K562 (cell line): ENCODE measurements at regions not wholly inside any gene's neighbourhood (a gene's known extent, or its start where the extent isn't known, plus 50 kb on each side); places are given as distances from the start of the nearest gene placed in this dataset.

Source experiments
- ATAC-seq: fragments of 200-7000 bp; cut with Tn5 transposase; 3 replicates; pipeline ENCODE4 v1.9.1; 2020; ENCODE audit warnings: moderate library complexity
- BruUV-seq: library from RNA; stranded (reverse); fragments of 400-500 nt; replicated peaks from 2 replicates; lab custom pipeline; 2021; lab: Mats Ljungman, UMichigan
- CTCF ChIA-PET: fragments of 300-600 bp; formaldehyde crosslinking; extraction: SDS; loops from one replicate; lab custom pipeline; 2021; ENCODE audit warnings: low intra/inter-chr PET ratio; lab: Yijun Ruan, JAX
- POLR2A ChIA-PET: fragments of 300-600, 350-650 bp; sonication (Branson Sonifier 250); formaldehyde crosslinking; extraction: SDS; loops from one replicate; lab custom pipeline; 2021; ENCODE audit warnings: antibody characterized with exemption, inconsistent platforms; lab: Yijun Ruan, JAX
- DNase-seq, 4 experiments: peaks; one replicate each; pipeline versions ENCODE4 v3.0.0 to v3.0.0-alpha.2; 2011 to 2018; ENCODE audit warnings: low spot score in 3 of 4, mixed read lengths in 3 of 4; ENCODE audit errors: extremely low read depth in 1 of 4
- FAIRE-seq: peaks from 2 replicates; lab custom pipeline; 2011; peaks lifted over from hg19 to GRCh38; lab: Jason Lieb, UNC
- H2AFZ ChIP-seq: 2 replicates; pipeline ENCODE4 v1.6.0; 2011; ENCODE audit warnings: low read depth, low read length, control low read depth, inconsistent platforms
- H3K27ac ChIP-seq: fragments of 200-600 bp; 3 replicates; pipeline ENCODE4 v1.8.0; 2011; ENCODE audit warnings: low read depth, mild to moderate bottlenecking, control low read depth, inconsistent platforms, low read length, moderate library complexity, mixed read lengths; ENCODE audit errors: extremely low read depth
- H3K27me3 ChIP-seq, 2 experiments: fragments of 300-600 bp in 1 of 2; 2 replicates in 1 of 2; 3 replicates in 1 of 2; pipeline versions ENCODE4 v1.6.0 to v1.8.0; 2011; ENCODE audit warnings: inconsistent platforms in 2 of 2, low read length in 2 of 2, mild to moderate bottlenecking in 1 of 2, mixed read lengths in 1 of 2, moderate library complexity in 1 of 2; ENCODE audit not compliant: control insufficient read depth in 2 of 2, insufficient read depth in 2 of 2
- H3K36me3 ChIP-seq: fragments of 300-600 bp; 3 replicates; pipeline ENCODE4 v1.8.0; 2011; ENCODE audit warnings: mild to moderate bottlenecking, low read length, inconsistent platforms; ENCODE audit not compliant: control insufficient read depth, insufficient read depth
- H3K4me1 ChIP-seq, 2 experiments: fragments of 200-600 bp in 1 of 2; replicated peaks in 1 of 2; 2 replicates in 1 of 2; 3 replicates in 1 of 2; pipeline versions ENCODE4 v1.5.1 to v1.8.0; 2011; ENCODE audit warnings: inconsistent platforms in 2 of 2, low read length in 2 of 2, mild to moderate bottlenecking in 1 of 2, mixed read lengths in 1 of 2, moderate library complexity in 1 of 2; ENCODE audit not compliant: control insufficient read depth in 2 of 2, insufficient read depth in 2 of 2
- H3K4me2 ChIP-seq: 2 replicates; pipeline ENCODE4 v1.6.1; 2011; ENCODE audit warnings: low read length, control low read depth, inconsistent platforms, mixed read lengths; ENCODE audit not compliant: insufficient read depth
- H3K4me3 ChIP-seq: fragments of 200-600 bp; sonication (generic), shearing (Covaris generic); 2 replicates; pipeline ENCODE4 v1.5.1; 2016; ENCODE audit warnings: control low read depth, inconsistent platforms
- H3K79me2 ChIP-seq: fragments of 200-600 bp; 3 replicates; pipeline ENCODE4 v1.8.0; 2011; ENCODE audit warnings: low read length, inconsistent platforms; ENCODE audit not compliant: control insufficient read depth, insufficient read depth
- H3K9ac ChIP-seq, 2 experiments: 2 replicates each; pipeline versions ENCODE4 v1.6.0 to v1.6.1; 2011; ENCODE audit warnings: low read depth in 2 of 2, low read length in 2 of 2, control low read depth in 1 of 2, inconsistent platforms in 1 of 2, mild to moderate bottlenecking in 1 of 2, mixed read lengths in 1 of 2; ENCODE audit not compliant: insufficient read depth in 1 of 2
- H3K9me1 ChIP-seq: one replicate; pipeline ENCODE4 v1.6.0; 2011; ENCODE audit warnings: inconsistent platforms, mild to moderate bottlenecking, low read length, moderate library complexity; ENCODE audit not compliant: control insufficient read depth, insufficient read depth
- H3K9me3 ChIP-seq: replicated peaks from 2 replicates; pipeline ENCODE4 v1.5.1; 2011; ENCODE audit warnings: low read depth, low read length, inconsistent platforms; ENCODE audit not compliant: control insufficient read depth, insufficient read depth
- H4K20me1 ChIP-seq: replicated peaks from 2 replicates; pipeline ENCODE4 v1.6.1; 2011; ENCODE audit warnings: low read length, inconsistent platforms, mixed read lengths; ENCODE audit not compliant: control insufficient read depth, insufficient read depth
- ATF7 ChIP-seq: fragments of 450-650 bp; IDR thresholded peaks from 2 replicates; pipeline ENCODE4 v1.7.1; 2014; ENCODE audit warnings: mild to moderate bottlenecking, moderate library complexity
- MEIS2 ChIP-seq: fragments of 450-650 bp; IDR thresholded peaks from 2 replicates; pipeline ENCODE4 v1.6.1; 2014; ENCODE audit warnings: mild to moderate bottlenecking; ENCODE audit not compliant: partially characterized antibody
- NONO ChIP-seq, 2 experiments: fragments of 200-400 bp in 1 of 2; fragments of 450-650 bp in 1 of 2; formaldehyde crosslinking in 1 of 2; IDR thresholded peaks; 2 replicates each; pipeline ENCODE4 v1.6.1; 2017; ENCODE audit warnings: low read depth in 2 of 2, mild to moderate bottlenecking in 2 of 2, moderate library complexity in 2 of 2, low read length in 1 of 2
- ZKSCAN8 ChIP-seq: fragments of 200-800 bp; sonication (Bioruptor generic); IDR thresholded peaks from 2 replicates; pipeline ENCODE4 v1.6.1; 2016; ENCODE audit warnings: missing genetic modification characterization, missing compliant biosample characterization
- ZNF263 ChIP-seq: sonication (generic); formaldehyde crosslinking; IDR thresholded peaks from 2 replicates; pipeline ENCODE4 v1.8.0; 2022; ENCODE audit warnings: mild to moderate bottlenecking, missing genetic modification reagents, borderline replicate concordance
- ZNF347 ChIP-seq: fragments of 450-650 bp; formaldehyde crosslinking; IDR thresholded peaks from 2 replicates; pipeline ENCODE4 v1.4.0; 2020; ENCODE audit warnings: low read depth, mild to moderate bottlenecking, moderate library complexity
- WGBS: fragments of 100-300 bp; shearing (Covaris generic); methylation state at CpG from one replicate; pipeline ENCODE4 v1.1.6; 2016; ENCODE audit warnings: low coverage, mixed read lengths; ENCODE audit not compliant: insufficient coverage; ENCODE audit errors: missing lambda C conversion rate; 5-methylcytosine and 5-hydroxymethylcytosine counted together
- in situ Hi-C: fragments of 300-500 bp; cut with MboI; formaldehyde crosslinking; loops from 4 replicates; pipeline ENCODE4 v1.15.0; 2018; ENCODE audit warnings: inconsistent platforms, mixed read lengths
- intact Hi-C: fragments of 100-400 bp; cut with micrococcal nuclease; formaldehyde crosslinking; loops from 2 replicates; pipeline ENCODE4 v1.14.2; 2022
- TF ChIP-seq, protein P1 (sequence below), 3 experiments: IDR thresholded peaks in 2 of 3; conservative IDR thresholded peaks in 1 of 3; 2 replicates each; pipeline ENCODE4 v1.5.1; 2011 to 2012; ENCODE audit warnings: low read length in 3 of 3, mild to moderate bottlenecking in 3 of 3, control low read depth in 2 of 3, improper control_type of control experiment in 1 of 3, inconsistent platforms in 1 of 3, low read depth in 1 of 3, mixed read lengths in 1 of 3, moderate library complexity in 1 of 3; ENCODE audit not compliant: insufficient read depth in 2 of 3
- TF ChIP-seq, protein P2 (sequence below): fragments of 450-650 bp; IDR thresholded peaks from 2 replicates; pipeline ENCODE4 v1.6.1; 2018; ENCODE audit not compliant: partially characterized antibody
- TF ChIP-seq, protein P3 (sequence below): fragments of 250-450 bp; sonication (Bioruptor Pico); IDR thresholded peaks from 2 replicates; pipeline ENCODE4 v1.5.0; 2021

- Histone ChIP-seq H3K9ac (peak overlapping the region in 1 of 2 experiments; percentile 59; a peak in 1 of 4 replicates), H3K27ac (0 out of 3 replicates have a peak overlapping the region, but pooled peaks have one; percentile 20), H3K36me3 (no peaks in the 10 kb centered on the region), H4K20me1 (no peaks in the 10 kb centered on the region), H3K9me1 (no peaks in the 10 kb centered on the region), H3K4me3 (no peak overlapping the region), H3K79me2 (no peaks in the 10 kb centered on the region), H3K4me1 (peaks cover 51 to 68% of the 10 kb centered on the region in 2 experiments), H3K27me3 (no peaks in the 10 kb centered on the region)
- BruUV-seq, result no TSS peak
- WGBS, result 68% methylated on average over 3 of the region's 3 CpGs
- POLR2A ChIA-PET, result interaction anchor here (0.7 to 1.2 kb wide), 6 partner anchors 9 to 555 kb away, joined by 3 to 5 read pairs (median 3); no protein-coding TSS in a partner anchor
- ATAC-seq (no peak), FAIRE-seq (no peak)
- CTCF ChIA-PET, result no interaction called here
- intact Hi-C loops, result no loop called here
- TF ChIP-seq NONO (IDR thresholded peaks at IDR 0.05; ENCODE audit: low read depth in 2 of 2, low read length in 1 of 2), result peak in 1 of 2 experiments; percentile 48; a peak in 1 of 4 replicates
- peak; percentile 60; the same call in 1 of the 2 replicates for TF ChIP-seq ATF7
- TF ChIP-seq ZNF263 (CRISPR knock-in tag), result no peak
- TF ChIP-seq, protein P1, sequence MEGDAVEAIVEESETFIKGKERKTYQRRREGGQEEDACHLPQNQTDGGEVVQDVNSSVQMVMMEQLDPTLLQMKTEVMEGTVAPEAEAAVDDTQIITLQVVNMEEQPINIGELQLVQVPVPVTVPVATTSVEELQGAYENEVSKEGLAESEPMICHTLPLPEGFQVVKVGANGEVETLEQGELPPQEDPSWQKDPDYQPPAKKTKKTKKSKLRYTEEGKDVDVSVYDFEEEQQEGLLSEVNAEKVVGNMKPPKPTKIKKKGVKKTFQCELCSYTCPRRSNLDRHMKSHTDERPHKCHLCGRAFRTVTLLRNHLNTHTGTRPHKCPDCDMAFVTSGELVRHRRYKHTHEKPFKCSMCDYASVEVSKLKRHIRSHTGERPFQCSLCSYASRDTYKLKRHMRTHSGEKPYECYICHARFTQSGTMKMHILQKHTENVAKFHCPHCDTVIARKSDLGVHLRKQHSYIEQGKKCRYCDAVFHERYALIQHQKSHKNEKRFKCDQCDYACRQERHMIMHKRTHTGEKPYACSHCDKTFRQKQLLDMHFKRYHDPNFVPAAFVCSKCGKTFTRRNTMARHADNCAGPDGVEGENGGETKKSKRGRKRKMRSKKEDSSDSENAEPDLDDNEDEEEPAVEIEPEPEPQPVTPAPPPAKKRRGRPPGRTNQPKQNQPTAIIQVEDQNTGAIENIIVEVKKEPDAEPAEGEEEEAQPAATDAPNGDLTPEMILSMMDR (IDR thresholded peaks at IDR 0.05 in 2 of 3, conservative IDR thresholded peaks at IDR 0.05 in 1 of 3; ENCODE audit: insufficient read depth in 2 of 3, low read depth in 1 of 3, low read length in 3 of 3), result 0 out of 6 replicates have a peak, but pooled peaks of 1 of the 3 experiments have one; percentile 5
- TF ChIP-seq ZKSCAN8 (CRISPR knock-in tag), result no peak
- TF ChIP-seq, protein P2, sequence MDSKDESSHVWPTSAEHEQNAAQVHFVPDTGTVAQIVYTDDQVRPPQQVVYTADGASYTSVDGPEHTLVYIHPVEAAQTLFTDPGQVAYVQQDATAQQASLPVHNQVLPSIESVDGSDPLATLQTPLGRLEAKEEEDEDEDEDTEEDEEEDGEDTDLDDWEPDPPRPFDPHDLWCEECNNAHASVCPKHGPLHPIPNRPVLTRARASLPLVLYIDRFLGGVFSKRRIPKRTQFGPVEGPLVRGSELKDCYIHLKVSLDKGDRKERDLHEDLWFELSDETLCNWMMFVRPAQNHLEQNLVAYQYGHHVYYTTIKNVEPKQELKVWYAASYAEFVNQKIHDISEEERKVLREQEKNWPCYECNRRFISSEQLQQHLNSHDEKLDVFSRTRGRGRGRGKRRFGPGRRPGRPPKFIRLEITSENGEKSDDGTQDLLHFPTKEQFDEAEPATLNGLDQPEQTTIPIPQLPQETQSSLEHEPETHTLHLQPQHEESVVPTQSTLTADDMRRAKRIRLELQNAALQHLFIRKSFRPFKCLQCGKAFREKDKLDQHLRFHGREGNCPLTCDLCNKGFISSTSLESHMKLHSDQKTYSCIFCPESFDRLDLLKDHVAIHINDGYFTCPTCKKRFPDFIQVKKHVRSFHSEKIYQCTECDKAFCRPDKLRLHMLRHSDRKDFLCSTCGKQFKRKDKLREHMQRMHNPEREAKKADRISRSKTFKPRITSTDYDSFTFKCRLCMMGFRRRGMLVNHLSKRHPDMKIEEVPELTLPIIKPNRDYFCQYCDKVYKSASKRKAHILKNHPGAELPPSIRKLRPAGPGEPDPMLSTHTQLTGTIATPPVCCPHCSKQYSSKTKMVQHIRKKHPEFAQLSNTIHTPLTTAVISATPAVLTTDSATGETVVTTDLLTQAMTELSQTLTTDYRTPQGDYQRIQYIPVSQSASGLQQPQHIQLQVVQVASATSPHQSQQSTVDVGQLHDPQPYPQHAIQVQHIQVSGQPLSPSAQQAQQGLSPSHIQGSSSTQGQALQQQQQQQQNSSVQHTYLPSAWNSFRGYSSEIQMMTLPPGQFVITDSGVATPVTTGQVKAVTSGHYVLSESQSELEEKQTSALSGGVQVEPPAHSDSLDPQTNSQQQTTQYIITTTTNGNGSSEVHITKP, result peak; percentile 97
- no peak for TF ChIP-seq ZNF347 (CRISPR knock-in tag)
- TF ChIP-seq MEIS2, result peak; percentile 28
- TF ChIP-seq, protein P3, sequence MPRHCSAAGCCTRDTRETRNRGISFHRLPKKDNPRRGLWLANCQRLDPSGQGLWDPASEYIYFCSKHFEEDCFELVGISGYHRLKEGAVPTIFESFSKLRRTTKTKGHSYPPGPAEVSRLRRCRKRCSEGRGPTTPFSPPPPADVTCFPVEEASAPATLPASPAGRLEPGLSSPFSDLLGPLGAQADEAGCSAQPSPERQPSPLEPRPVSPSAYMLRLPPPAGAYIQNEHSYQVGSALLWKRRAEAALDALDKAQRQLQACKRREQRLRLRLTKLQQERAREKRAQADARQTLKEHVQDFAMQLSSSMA (CRISPR knock-in tag), result no peak
- TF ChIP-seq, all 486 proteins: peak for 5
- in situ Hi-C loops, result no loop called here
- H2AFZ ChIP-seq, result peak overlapping the region; percentile 77
- no peaks in the 10 kb centered on the region for H3K9me3 ChIP-seq
- no peak for DNase-seq
- H3K4me2 ChIP-seq, result no peak overlapping the region
Observed at GRCh38 chr2:42931818-42932195, 139.4 kb upstream of the HAAO start.
